Keratinocyte (primary cell): ENCODE measurements at regions not wholly inside any gene's neighbourhood (a gene's known extent, or its start where the extent isn't known, plus 50 kb on each side); places are given as distances from the start of the nearest gene placed in this dataset.

Source experiments
- EZH2 ChIP-seq: IDR thresholded peaks from one replicate; pipeline ENCODE4 v1.6.1; 2012; ENCODE audit warnings: inconsistent platforms, mild to moderate bottlenecking, low read length, moderate library complexity
- TF ChIP-seq, protein P1 (sequence below), 3 experiments: IDR thresholded peaks in 1 of 3; conservative IDR thresholded peaks in 1 of 3; optimal IDR thresholded peaks in 1 of 3; 2 replicates in 2 of 3; 3 replicates in 1 of 3; pipeline versions ENCODE3 to v1.5.1; 2011; ENCODE audit warnings: low read length in 3 of 3, mild to moderate bottlenecking in 3 of 3, moderate library complexity in 2 of 3, control low read depth in 1 of 3, inconsistent platforms in 1 of 3; ENCODE audit not compliant: insufficient read depth in 2 of 3; ENCODE audit errors: extremely low read depth in 1 of 3

GRCh38 chr3:13139471-13140065 lies 66.3 kb upstream of the IQSEC1 start:
- TF ChIP-seq, protein P1, sequence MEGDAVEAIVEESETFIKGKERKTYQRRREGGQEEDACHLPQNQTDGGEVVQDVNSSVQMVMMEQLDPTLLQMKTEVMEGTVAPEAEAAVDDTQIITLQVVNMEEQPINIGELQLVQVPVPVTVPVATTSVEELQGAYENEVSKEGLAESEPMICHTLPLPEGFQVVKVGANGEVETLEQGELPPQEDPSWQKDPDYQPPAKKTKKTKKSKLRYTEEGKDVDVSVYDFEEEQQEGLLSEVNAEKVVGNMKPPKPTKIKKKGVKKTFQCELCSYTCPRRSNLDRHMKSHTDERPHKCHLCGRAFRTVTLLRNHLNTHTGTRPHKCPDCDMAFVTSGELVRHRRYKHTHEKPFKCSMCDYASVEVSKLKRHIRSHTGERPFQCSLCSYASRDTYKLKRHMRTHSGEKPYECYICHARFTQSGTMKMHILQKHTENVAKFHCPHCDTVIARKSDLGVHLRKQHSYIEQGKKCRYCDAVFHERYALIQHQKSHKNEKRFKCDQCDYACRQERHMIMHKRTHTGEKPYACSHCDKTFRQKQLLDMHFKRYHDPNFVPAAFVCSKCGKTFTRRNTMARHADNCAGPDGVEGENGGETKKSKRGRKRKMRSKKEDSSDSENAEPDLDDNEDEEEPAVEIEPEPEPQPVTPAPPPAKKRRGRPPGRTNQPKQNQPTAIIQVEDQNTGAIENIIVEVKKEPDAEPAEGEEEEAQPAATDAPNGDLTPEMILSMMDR (optimal IDR thresholded peaks at IDR 0.05 in 1 of 3, IDR thresholded peaks at IDR 0.05 in 1 of 3, conservative IDR thresholded peaks at IDR 0.05 in 1 of 3; ENCODE audit: extremely low read depth in 1 of 3, insufficient read depth in 2 of 3, low read length in 3 of 3) = no peak
- TF ChIP-seq EZH2 = no peak
